ENCODE measurements at regions not wholly inside any gene's neighbourhood (a gene's known extent, or its start where the extent isn't known, plus 50 kb on each side); places are given as distances from the start of the nearest gene placed in this dataset.

DNA sequence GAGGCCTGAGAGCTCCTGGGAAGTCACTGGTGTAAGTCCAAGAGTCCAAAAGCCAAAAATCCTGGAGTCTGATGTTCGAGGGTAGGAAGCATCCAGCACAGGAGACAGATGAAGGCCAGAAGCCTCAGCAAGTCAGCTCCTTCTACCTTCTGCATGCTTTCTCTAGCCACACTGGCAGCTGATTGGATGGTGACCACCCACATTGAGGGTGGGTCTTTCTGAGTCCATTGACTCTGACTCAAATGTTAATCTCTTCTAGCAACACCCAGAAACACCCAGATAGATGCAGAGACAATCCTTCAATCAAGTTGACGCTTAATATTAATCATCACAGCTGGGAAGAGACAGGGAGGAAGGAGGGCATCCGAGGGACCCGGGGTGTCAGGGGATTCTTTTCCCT is 305.8 kb downstream of the AACS start:
- DNase-seq (ENCODE audit: low spot score) = no peak

DNA sequence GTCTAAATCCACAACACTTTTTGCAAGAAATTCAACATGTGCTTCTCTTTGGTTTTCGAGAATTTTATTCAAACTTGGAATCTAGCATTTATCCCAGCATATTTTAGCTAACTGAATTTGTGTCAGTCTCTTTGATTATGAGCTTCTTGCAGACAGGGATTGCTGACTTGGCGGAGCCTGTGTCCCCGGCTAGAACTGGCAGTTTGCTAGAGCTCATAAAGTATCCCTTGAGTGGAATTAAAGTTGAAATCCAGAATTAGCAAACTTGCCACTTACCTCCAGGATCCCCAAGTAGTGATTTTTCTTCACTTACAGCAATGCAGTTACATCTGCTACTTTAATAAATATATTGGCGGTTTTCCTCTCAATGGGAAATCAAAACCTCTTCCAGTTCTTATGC is 306.9 kb downstream of the AACS start:
- DNase-seq (ENCODE audit: low spot score) = no peak

DNA sequence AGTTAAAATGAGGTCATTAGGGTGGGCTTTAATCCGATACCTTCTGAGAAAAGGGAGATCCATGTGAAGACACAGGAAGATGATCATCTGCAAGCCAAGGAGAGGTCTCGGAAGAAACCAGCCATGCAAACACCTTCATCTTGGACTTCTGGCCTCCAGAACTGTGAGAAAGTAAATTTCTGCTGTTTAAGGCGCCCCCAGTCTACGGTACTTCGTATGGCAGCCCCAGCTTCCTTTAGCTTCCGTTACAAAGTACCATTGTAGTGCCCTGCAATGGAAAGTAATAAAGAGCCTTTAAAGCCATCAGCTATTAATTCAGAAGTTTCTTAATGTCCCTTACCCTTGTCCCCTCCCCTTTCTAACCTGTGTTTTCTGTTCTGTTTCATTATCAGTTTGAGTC is 308.1 kb downstream of the AACS start:
- no peak for DNase-seq (ENCODE audit: low spot score)

DNA sequence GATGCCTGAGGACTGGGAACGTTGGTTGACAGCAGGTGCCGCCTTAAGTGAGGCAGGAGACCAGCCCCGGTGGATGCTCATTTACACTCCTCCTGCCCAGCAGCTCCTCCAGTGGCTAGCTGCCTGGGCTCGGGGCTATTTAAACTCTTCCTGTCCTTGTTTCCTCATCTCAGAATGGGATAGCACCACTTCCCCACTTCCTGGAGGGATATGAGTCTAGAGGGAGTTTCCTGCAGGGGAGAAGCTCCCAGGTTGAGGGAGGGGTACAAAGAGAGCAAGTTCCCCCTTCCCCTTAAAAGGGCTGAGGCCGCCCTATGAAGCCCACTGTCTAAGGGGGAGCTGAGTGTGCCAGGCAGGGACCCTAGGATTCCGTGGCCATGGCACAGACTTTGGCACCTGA is 311.2 kb downstream of the AACS start:
- no peak for DNase-seq (ENCODE audit: low spot score)

DNA sequence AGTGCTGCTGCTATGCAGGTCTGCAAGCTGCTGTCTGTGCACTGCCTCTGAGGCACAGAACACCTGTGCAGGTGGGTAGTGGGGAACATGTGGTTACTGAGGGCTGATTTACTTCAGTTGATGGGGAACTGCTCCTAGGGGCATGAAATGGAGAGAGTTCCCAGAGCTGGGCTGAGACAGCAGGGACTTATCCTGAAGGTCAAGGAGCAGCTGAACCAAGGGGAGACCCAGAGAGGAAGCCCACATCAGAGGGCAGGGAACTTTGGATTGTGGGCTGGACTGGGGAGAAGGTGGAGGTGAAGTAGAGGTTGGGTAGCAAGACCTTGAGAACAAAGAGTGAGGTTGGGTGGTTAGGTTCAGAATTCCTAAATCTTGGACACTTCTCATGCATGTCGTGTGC is 311.9 kb downstream of the AACS start:
- DNase-seq (ENCODE audit: low spot score) = no peak

DNA sequence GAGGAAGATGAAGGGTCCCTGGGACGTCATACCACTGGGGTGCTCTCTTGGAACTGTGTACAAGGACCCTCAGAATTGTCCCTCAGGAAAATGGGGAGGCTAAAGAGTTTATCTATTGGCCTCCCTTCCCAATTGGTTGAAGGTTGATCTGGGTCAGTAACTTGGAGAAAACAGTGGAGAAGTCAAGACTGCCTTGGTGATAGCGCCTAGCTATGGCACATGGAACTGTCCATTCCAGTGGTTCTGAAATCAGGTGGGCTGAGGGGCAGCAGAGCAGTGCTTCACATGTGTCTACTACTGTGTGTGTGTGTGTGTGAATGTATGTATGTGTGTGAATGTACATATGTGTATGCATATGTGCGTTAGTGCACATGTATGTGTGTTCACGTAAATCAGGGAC is 316.1 kb downstream of the AACS start:
- peak; percentile 29 for DNase-seq (ENCODE audit: low spot score)

DNA sequence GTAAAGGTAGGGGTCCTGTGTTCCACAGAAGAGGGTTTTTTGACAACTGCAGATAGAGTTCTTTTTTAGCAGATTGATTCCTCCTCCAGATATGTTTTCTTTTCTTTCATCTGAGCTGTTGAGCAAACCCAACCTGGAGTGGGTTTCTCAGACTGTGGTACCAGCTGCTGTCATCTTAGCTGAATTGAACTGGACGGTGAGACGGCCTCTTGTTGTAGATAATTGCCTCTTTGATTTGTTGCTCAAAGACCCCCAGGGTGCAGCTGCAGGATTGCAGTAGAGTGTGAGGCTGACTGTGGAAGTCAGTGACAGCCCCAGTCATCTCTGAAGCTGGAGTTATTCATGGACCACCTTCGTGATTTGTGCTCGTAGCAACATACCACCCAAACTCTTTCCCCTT is 317.7 kb downstream of the AACS start:
- DNase-seq (ENCODE audit: low spot score) = no peak

DNA sequence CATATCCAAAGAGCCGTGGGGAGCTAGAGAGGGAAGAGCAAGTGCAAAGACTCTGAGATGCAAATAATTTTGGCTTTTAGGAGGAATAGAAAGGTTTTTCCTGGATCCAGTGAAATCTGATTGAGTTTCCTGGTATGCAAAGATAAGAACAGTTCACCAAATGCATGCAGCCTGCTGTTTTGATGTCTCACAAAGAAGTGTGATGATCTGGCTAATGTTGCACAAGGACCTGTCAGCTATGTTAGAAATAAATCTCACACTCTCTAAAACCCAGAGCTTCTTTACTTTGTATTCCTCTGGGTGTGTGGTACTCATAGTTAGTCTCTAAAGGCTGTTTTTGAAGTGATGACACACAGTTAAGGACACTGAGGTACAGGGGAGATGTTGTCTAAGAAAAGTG is 321.4 kb downstream of the AACS start:
- DNase-seq (ENCODE audit: low spot score) = no peak

DNA sequence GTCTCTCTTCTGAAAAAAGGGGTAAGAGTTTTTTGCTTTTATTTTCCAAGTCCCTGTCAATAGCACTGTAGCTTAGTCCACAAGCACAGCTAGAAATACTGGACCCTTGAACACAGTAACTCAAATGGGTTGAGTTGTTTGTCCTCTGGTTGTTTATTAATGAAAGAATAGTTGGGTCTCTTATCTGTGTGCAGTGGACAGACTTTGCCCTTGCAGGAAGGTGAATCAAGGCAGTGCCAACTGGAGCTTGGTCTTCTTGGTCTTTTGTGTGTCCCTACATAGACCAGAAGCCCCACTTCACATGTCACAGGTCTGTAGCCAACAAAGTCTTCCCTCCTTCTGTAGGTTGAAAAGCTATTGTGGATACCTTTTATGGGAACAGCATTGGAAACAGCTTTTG is 322.0 kb downstream of the AACS start:
- no peak for DNase-seq (ENCODE audit: low spot score)

DNA sequence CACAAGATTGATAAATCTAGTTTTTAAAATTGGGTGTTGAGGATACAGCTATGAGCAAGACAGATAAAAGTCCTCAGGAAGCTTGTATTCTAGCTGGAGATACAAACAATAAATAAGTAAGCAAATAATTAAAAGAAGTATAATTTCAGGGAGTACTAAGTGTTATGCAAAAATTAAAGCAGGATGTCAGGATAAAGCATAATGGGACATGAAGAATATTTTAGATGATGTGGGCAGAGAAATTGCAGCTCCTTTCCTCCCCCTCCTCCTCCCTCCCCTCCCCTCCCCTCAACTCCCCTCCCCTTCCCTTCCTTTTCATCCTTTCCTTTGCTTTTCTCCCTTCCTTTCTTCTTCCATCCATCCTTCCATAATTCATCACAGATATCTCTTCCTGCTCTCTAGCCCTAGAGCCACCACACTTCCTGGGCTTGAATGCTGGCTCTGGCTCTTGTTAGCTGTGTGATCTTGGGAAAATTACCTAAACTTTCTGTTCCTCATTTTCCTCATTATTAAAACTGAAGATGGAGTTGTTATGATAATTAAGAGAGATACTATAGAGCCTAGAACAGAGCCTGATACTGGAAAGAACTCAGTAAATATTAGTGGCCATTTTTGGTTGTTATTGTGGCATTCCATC is 323.9 kb downstream of the AACS start:
- no peak for DNase-seq (ENCODE audit: low spot score)

DNA sequence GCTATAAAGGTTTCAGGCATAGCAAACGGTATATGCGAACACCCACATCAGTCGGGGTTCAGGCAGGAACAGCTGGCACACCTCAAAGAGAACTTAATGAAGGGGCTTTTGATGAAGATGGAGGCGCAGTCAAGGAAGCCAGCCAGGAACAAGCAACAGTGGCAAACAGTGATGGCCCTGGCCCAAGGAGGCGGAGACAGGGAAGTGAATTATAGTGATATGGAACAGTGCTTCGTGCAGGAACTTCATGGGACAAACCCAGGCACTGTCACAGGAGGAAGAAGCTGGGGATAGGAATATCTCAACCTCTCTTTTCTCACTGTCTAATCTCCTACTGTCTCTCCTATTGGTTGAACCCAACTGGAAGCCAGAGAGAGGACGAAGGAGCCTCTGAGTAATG is 328.3 kb downstream of the AACS start:
- DNase-seq (ENCODE audit: low spot score) = no peak

DNA sequence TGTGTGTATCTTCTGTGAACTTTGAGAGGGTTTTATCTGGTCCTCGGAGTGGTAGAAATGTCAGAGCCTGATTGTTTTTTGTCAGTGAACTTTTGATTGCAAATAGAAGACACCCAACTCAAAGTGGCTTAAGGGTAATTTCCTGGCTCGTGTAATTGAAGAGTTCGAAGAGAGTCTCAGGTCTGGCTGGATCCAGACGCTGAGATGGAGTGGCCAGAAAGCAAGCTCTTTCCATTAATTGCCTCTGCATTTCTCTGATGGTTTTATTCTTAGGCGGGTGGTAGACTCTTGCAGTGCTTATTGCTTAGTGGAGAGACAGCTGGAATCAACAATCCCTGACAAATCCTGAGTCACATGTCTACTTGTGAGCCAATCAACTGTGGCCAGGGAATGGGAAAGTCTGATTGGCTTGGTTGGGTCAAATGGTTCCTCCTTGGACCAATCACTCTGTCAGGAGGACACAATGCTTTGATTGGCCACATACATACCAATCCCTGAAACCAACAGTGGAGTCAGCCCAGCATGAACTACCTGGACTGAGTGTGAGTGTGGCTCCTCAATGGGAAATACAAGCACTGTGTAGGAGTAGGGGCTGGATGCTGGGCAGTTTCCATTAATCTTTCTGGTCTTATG is 330.5 kb downstream of the AACS start:
- no peak for DNase-seq (ENCODE audit: low spot score)

DNA sequence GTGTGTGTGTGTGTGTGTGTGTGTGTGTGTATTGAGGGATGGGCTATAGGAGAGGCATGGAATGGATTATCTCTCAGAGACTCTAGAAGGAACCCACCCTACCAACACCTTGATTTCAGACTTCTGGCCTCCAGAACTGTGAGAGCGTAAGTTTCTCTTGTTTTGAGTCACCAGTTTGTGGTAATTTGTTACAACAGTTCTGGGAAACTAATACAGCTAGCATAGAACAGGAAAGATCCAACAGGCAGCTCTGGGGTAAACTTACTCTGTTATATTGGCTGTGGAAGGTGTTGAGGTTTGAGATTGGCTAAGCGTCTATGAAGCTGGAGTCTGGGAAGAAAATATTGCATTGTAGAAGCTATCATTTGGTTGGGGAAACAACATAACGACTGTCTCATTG is 334.3 kb downstream of the AACS start:
- no peak for DNase-seq (ENCODE audit: low spot score)

DNA sequence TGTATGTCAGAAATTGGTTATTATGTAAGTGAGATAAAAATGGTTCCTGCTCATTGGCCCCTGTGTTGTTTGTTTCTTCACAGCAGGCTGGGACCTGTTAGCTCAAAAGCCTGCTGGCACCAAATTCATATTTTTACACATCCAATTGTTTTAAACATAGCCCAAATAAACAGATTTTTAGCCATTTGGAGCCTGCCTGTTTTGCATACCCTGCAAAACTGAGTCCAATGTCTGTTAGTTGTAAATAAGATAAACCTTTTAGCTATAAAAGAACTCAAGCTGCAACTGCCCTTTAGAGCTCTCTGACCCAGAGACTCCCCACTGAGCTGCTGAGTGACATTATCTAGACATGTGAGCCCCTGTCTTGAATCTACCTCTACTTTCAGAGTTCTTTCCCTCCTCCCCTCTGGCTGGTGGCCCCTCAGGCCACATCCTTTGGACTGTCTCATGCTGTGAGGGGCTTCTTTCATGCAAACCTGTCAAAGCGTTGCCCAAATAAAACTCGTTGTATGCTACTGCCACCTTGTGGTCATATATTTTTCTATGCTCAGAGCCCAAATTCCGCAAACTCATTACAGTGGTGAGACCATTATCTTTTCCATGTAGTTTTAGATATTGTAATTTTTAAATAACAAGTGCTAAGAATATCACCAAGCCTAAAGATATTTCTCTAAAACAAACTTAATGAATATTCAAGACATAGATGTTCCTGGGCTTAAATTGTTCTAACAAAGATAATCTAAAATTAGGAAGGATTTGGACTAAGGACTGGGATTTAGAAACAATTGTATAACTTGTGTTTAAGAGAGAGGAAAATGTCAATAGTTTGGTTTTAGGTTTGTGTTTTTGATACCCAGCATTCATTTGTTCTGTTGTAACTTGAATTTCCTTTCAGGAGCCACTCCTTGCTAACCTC is 337.9 kb downstream of the AACS start:
- DNase-seq (ENCODE audit: low spot score) = peak; percentile 78

DNA sequence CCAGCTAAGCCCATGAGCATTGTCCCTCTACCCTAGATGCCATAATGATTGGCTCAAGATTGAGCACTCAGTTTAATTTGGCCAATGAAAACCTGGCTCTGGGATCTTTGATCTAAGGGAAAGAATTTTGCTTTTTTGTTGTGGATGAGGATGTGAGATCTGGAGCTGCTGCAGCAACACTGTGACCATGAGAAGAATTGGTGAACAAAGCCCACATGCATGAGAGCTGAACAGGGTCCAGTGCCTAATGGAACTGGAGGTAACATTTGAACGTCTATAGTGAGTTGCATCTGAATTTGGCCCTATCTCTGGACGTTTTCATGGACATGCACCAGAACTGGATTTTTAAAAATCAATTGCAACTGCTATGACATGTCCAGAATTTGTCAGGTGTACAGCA is 338.6 kb downstream of the AACS start:
- DNase-seq (ENCODE audit: low spot score) = no peak

DNA sequence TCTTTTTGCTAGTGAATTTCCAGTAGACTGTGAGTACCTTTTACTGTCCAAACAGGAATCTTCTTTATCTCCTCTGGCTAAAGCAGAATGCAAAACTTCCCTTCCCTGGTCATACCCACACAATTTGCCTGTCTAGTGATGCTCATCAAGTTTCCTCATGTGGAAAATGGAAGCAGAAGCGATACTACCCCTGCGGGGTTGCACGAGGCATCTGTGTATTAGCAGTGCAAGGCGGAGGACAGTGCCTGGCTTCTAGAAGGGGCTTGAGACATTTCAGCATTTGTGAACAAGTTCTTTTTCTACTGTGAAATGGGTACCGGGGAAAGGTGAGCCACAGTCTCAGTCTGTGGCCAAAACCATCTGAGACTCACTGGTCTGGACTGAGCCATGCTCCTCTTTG is 340.9 kb downstream of the AACS start:
- DNase-seq (ENCODE audit: low spot score) = no peak

DNA sequence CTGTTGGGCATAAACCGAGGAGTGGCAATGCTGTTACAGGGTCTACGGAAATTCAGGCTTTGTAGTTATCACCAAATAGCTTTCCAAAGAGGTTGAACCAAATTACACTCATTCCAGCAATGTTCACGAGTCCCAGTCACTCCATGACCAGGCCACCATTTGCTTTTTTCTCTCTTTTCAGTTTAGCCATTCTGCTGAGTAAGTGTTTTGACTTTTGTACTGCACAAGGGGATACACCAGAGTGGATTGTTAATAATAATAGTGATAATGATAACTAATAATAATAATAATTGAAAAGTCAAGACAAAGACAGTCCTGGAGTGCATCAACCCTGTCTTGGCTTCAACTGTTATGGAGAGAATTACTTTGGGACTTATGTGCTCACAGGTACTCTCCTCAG is 343.5 kb downstream of the AACS start:
- DNase-seq (ENCODE audit: low spot score) = no peak

DNA sequence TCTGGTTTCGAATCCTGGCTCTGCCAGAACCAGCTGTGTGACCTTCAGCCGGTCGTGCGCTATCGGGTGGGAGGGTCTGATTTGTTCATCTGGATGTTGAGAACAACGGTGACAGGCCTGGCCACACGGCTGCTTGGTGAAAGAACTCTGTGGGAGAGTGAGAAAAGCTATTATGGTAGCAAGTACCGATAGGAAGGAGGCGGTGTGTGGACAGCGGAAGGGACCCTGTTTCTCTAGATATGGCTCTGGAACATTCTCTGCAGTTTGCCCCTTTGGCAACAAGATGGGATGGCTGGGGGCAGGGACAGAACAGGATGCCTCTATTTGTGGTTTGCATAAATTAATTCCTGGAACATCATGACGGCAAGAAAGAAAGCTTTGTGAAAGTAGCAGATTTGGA is 347.3 kb downstream of the AACS start:
- no peak for DNase-seq (ENCODE audit: low spot score)

DNA sequence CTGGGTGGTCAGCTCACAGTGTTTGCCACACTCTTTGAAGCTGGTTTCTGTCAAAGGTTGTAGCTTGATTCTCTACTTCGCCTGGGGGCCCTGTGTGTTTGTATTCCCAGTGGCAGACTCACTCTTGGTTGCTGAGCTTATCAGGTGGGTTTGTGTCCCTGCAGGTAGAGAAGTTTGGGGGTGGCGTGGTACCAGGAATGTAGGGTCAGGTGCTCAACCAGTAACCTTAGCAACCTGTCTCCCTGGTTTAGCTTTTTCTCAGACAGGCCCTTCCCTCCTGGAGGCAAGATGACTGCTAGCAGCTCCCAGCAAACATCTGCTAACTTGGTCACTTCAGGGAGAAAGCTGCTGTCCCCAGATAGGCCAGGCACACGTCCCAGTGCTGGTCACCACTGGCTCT is 352.2 kb downstream of the AACS start:
- DNase-seq (ENCODE audit: low spot score) = no peak

DNA sequence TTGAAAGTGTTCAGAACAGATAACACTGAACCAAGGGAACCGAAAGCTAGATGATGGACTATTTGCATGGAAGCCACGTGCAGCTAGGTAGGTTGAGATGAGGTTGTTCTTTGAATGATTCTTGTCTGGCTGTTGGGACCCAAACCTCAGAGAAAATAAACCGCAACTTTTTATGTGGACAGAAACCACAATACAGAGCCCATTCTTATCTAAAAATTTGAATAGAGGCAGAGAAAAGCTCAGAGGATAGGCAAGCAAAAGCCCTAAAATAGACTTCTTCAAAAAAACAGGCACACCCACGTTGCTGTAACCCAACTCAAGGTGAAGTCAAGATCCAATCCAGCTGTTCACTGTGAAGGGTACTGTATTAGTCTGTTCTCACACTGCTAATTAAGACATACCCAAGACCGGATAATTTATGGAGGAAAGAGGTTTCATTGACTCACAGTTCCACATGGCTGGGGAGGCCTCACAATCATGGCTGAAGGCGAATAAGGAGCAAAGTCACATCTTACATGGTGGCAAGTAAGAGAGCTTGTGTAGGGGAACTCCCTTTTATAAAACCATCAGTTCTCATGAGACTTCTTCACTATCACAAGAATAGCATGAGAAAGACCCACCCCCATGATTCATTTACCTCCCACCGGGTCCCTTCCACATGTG is 353.8 kb downstream of the AACS start:
- no peak for DNase-seq (ENCODE audit: low spot score)

DNA sequence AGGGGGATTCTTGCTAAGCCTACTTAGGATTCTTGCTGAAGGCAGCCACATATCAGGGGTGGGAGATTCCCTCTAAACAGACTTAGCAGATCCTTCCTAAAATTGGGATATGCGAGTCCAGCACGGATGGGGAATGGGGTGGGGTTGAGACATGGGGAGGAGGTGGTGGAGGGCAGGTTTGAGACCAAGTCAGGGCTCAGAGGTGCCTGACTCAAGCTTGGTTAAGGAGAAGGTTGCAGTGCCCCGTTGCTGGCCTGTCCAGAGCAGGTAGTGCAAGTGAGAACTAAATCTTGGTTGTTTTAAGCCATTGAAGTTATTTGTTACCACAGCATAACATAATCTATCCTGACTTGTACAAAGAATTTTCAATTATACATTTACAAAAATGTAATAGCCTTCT is 359.7 kb downstream of the AACS start:
- DNase-seq (ENCODE audit: low spot score) = no peak

DNA sequence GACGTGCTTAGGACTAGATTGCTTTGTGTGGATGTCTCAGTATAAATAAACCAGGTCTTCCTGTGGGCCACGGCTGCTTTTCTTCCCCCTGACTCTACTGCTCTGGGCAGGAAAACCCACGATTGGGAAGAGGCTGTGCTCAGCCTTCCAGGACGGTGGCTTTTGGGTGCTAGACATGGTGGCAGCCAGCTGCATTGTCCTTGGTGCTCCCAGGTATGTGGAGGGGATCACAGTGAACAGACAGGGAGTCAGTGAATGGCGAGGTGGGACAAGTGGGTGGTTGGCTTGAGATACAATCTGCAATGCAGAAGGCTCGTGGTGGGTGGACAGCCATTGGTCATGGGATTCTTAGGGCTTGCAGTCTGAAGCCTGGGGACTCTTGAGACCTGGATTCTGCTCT is 366.3 kb downstream of the AACS start:
- DNase-seq (ENCODE audit: low spot score) = no peak

DNA sequence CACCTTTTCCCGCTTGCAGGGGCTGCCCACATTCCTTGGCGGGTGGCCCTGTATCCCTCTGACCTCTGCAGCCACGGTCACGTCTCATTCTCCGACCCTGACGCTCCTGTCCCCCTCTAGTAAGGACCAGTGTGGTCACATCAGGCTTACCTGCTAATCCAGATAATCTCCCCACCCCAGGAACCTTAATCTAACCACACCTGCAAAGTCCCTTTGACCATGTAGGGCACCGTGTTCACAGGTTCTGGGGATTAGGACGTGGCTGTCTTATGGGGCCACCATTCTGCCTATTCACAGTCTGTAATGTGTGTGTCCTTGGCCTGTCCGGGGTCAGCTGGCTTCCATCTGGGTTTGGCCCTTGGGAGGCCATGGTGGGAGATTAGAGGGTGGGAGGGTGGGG is 368.9 kb downstream of the AACS start:
- DNase-seq (ENCODE audit: low spot score) = no peak
